ENCODE measurements at regions not wholly inside any gene's neighbourhood (a gene's known extent, or its start where the extent isn't known, plus 50 kb on each side); places are given as distances from the start of the nearest gene placed in this dataset.

- Mint-ChIP-seq H3K4me1 (no peaks in the 10 kb centered on the region), H3K27ac (no peak overlapping the region), H3K9me3 (peaks cover 15 to 55% of the 10 kb centered on the region in 2 donors), H3K27me3 (no peaks in the 10 kb centered on the region), H3K4me3 (no peak overlapping the region)
- DNase-seq (no peak), ATAC-seq (no peak)
Measured at GRCh38 chr6:19107468-19107867, 720.3 kb downstream of the RNF144B start.

- Mint-ChIP-seq H3K4me1 (no peaks in the 10 kb centered on the region), H3K27ac (no peak overlapping the region), H3K4me3 (no peak overlapping the region), H3K27me3 (no peaks in the 10 kb centered on the region), H3K9me3 (peaks cover 13 to 18% of the 10 kb centered on the region in 2 donors)
- ATAC-seq (no peak), DNase-seq (no peak)
Measured at GRCh38 chr6:19121521-19121920, 715.6 kb upstream of the ID4 start.

- no peak overlapping the region for H3K27ac Mint-ChIP-seq
- ATAC-seq (no peak), DNase-seq (no peak)
- H3K27me3 Mint-ChIP-seq, result no peaks in the 10 kb centered on the region
- H3K9me3 Mint-ChIP-seq, result peaks cover 0 to 5% of the 10 kb centered on the region in 2 donors
- no peak overlapping the region for H3K4me3 Mint-ChIP-seq
- no peaks in the 10 kb centered on the region for H3K4me1 Mint-ChIP-seq
Measured at GRCh38 chr6:19127081-19127480, 710.1 kb upstream of the ID4 start.

- DNase-seq (no peak), ATAC-seq (no peak)
- H3K9me3 Mint-ChIP-seq, result peaks cover 0 to 5% of the 10 kb centered on the region in 2 donors
- no peaks in the 10 kb centered on the region for H3K4me1 Mint-ChIP-seq
- no peak overlapping the region for H3K4me3 Mint-ChIP-seq
- no peaks in the 10 kb centered on the region for H3K27me3 Mint-ChIP-seq
- H3K27ac Mint-ChIP-seq, result no peak overlapping the region
Measured at GRCh38 chr6:19128701-19129100, 708.5 kb upstream of the ID4 start.

GRCh38 chr6:19135706-19136105 lies 701.5 kb upstream of the ID4 start:
- DNase-seq (no peak), ATAC-seq (no peak)
- peaks cover 10 to 18% of the 10 kb centered on the region in 2 donors for H3K9me3 Mint-ChIP-seq
- no peak overlapping the region for H3K27ac Mint-ChIP-seq
- no peak overlapping the region for H3K4me3 Mint-ChIP-seq
- H3K27me3 Mint-ChIP-seq, result no peaks in the 10 kb centered on the region
- no peaks in the 10 kb centered on the region for H3K4me1 Mint-ChIP-seq

GRCh38 chr6:19137505-19137904 lies 699.7 kb upstream of the ID4 start:
- peaks cover 10 to 18% of the 10 kb centered on the region in 2 donors for H3K9me3 Mint-ChIP-seq
- no peaks in the 10 kb centered on the region for H3K4me1 Mint-ChIP-seq
- ATAC-seq, result no peak

GRCh38 chr6:19142275-19142674 lies 694.9 kb upstream of the ID4 start:
- no peak for ATAC-seq
- Mint-ChIP-seq H3K27me3 (no peaks in the 10 kb centered on the region), H3K4me1 (no peaks in the 10 kb centered on the region), H3K4me3 (no peak overlapping the region), H3K27ac (peak overlapping the region in 1 of 2 donors; percentile 57), H3K9me3 (peaks cover 17% of the 10 kb centered on the region in 2 donors)
- DNase-seq, result no peak

More at GRCh38 chr6:19137505-19137904, 699.7 kb upstream of the ID4 start:
- H3K27ac Mint-ChIP-seq, result no peak overlapping the region
- H3K27me3 Mint-ChIP-seq, result no peaks in the 10 kb centered on the region
- no peak overlapping the region for H3K4me3 Mint-ChIP-seq
- DNase-seq, result no peak

- Mint-ChIP-seq H3K9me3 (peaks cover 9 to 15% of the 10 kb centered on the region in 2 donors), H3K27ac (no peak overlapping the region), H3K4me3 (no peak overlapping the region), H3K4me1 (no peaks in the 10 kb centered on the region), H3K27me3 (no peaks in the 10 kb centered on the region)
- DNase-seq (no peak), ATAC-seq (no peak)
Measured at GRCh38 chr6:19150307-19150706, 686.9 kb upstream of the ID4 start.

GRCh38 chr6:19153270-19153980 lies 683.7 kb upstream of the ID4 start:
- H3K27ac Mint-ChIP-seq, result no peak overlapping the region
- ATAC-seq, result no peak
- H3K4me1 Mint-ChIP-seq, result no peaks in the 10 kb centered on the region
- H3K4me3 Mint-ChIP-seq, result no peak overlapping the region
- no peak for DNase-seq
- H3K9me3 Mint-ChIP-seq, result peaks cover 5 to 15% of the 10 kb centered on the region in 2 donors
- H3K27me3 Mint-ChIP-seq, result no peaks in the 10 kb centered on the region

GRCh38 chr6:19153981-19154295 lies 683.2 kb upstream of the ID4 start:
- no peak overlapping the region for H3K4me3 Mint-ChIP-seq

GRCh38 chr6:19156443-19156842 lies 680.7 kb upstream of the ID4 start:
- no peak overlapping the region for H3K27ac Mint-ChIP-seq
- ATAC-seq (no peak), DNase-seq (no peak)
- H3K27me3 Mint-ChIP-seq, result no peaks in the 10 kb centered on the region
- H3K4me3 Mint-ChIP-seq, result no peak overlapping the region
- H3K9me3 Mint-ChIP-seq, result peaks cover 5 to 15% of the 10 kb centered on the region in 2 donors
- no peaks in the 10 kb centered on the region for H3K4me1 Mint-ChIP-seq

More at GRCh38 chr6:19153981-19154295, 683.2 kb upstream of the ID4 start:
- ATAC-seq (no peak), DNase-seq (no peak)
- H3K4me1 Mint-ChIP-seq, result no peaks in the 10 kb centered on the region
- H3K27ac Mint-ChIP-seq, result no peak overlapping the region
- H3K27me3 Mint-ChIP-seq, result no peaks in the 10 kb centered on the region
- peaks cover 5 to 15% of the 10 kb centered on the region in 2 donors for H3K9me3 Mint-ChIP-seq

GRCh38 chr6:19157486-19157885 lies 679.7 kb upstream of the ID4 start:
- H3K4me1 Mint-ChIP-seq, result no peaks in the 10 kb centered on the region
- ATAC-seq, result no peak
- no peak overlapping the region for H3K4me3 Mint-ChIP-seq
- no peaks in the 10 kb centered on the region for H3K27me3 Mint-ChIP-seq
- H3K27ac Mint-ChIP-seq, result no peak overlapping the region
- no peak for DNase-seq
- peaks cover 0 to 7% of the 10 kb centered on the region in 2 donors for H3K9me3 Mint-ChIP-seq

- no peak for ATAC-seq
- H3K27me3 Mint-ChIP-seq, result no peaks in the 10 kb centered on the region
- no peak overlapping the region for H3K4me3 Mint-ChIP-seq
- H3K4me1 Mint-ChIP-seq, result no peaks in the 10 kb centered on the region
- H3K9me3 Mint-ChIP-seq, result no peaks in the 10 kb centered on the region
- H3K27ac Mint-ChIP-seq, result no peak overlapping the region
- DNase-seq, result no peak
Measured at GRCh38 chr6:19158586-19158985, 678.6 kb upstream of the ID4 start.

- no peak for DNase-seq
- no peak overlapping the region for H3K27ac Mint-ChIP-seq
- no peak for ATAC-seq
Measured at GRCh38 chr6:19159089-19159488, 678.1 kb upstream of the ID4 start.

GRCh38 chr6:19159561-19159960 lies 677.6 kb upstream of the ID4 start:
- Mint-ChIP-seq H3K27me3 (no peaks in the 10 kb centered on the region), H3K9me3 (no peaks in the 10 kb centered on the region), H3K4me3 (no peak overlapping the region), H3K27ac (no peak overlapping the region), H3K4me1 (no peaks in the 10 kb centered on the region)
- DNase-seq (no peak), ATAC-seq (no peak)

More at GRCh38 chr6:19159089-19159488, 678.1 kb upstream of the ID4 start:
- Mint-ChIP-seq H3K27me3 (no peaks in the 10 kb centered on the region), H3K9me3 (no peaks in the 10 kb centered on the region), H3K4me1 (no peaks in the 10 kb centered on the region), H3K4me3 (no peak overlapping the region)

GRCh38 chr6:19160081-19160730 lies 677.0 kb upstream of the ID4 start:
- H3K9me3 Mint-ChIP-seq, result no peaks in the 10 kb centered on the region
- H3K27ac Mint-ChIP-seq, result no peak overlapping the region
- DNase-seq (no peak), ATAC-seq (no peak)
- no peak overlapping the region for H3K4me3 Mint-ChIP-seq
- no peaks in the 10 kb centered on the region for H3K27me3 Mint-ChIP-seq
- no peaks in the 10 kb centered on the region for H3K4me1 Mint-ChIP-seq
